ENCODE measurements at regions not wholly inside any gene's neighbourhood (a gene's known extent, or its start where the extent isn't known, plus 50 kb on each side); places are given as distances from the start of the nearest gene placed in this dataset.

- DNase-seq (ENCODE audit: low read depth), result no peak
- H3K4me3 ChIP-seq (ENCODE audit: low read length), result no peak overlapping the region
- TF ChIP-seq, protein P1, sequence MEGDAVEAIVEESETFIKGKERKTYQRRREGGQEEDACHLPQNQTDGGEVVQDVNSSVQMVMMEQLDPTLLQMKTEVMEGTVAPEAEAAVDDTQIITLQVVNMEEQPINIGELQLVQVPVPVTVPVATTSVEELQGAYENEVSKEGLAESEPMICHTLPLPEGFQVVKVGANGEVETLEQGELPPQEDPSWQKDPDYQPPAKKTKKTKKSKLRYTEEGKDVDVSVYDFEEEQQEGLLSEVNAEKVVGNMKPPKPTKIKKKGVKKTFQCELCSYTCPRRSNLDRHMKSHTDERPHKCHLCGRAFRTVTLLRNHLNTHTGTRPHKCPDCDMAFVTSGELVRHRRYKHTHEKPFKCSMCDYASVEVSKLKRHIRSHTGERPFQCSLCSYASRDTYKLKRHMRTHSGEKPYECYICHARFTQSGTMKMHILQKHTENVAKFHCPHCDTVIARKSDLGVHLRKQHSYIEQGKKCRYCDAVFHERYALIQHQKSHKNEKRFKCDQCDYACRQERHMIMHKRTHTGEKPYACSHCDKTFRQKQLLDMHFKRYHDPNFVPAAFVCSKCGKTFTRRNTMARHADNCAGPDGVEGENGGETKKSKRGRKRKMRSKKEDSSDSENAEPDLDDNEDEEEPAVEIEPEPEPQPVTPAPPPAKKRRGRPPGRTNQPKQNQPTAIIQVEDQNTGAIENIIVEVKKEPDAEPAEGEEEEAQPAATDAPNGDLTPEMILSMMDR (IDR thresholded peaks at IDR 0.05; ENCODE audit: insufficient read depth, low read depth, low read length, missing control alignments), result no peak
Measured at GRCh38 chr5:90037646-90038045, 371.9 kb downstream of the CETN3 start.

DNA sequence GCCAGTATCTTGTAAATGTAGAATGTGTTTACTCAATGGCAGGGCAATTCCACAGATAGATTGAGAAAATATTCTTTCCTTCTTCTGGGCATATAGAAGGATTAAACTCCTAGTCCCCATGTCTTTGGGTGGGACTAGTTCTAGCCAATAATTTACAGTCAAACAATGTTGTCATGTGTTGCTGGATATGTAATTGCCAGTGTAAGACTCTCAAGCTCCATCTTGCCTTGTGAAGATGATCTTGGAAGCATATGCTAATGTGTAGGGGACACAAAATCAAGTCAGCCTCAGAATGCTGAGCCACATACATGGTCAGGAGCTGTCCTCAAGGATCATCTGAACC lies 386.9 kb downstream of the CETN3 start:
- DNase-seq (ENCODE audit: low read depth), result peak; percentile 25
- no peak overlapping the region for H3K4me3 ChIP-seq (ENCODE audit: low read length)
- TF ChIP-seq, protein P1 (IDR thresholded peaks at IDR 0.05; ENCODE audit: insufficient read depth, low read depth, low read length, missing control alignments), result no peak

GRCh38 chr5:90022002-90022710 lies 387.4 kb downstream of the CETN3 start:
- TF ChIP-seq, protein P1 (IDR thresholded peaks at IDR 0.05; ENCODE audit: insufficient read depth, low read depth, low read length, missing control alignments), result no peak
- H3K4me3 ChIP-seq (ENCODE audit: low read length), result no peak overlapping the region
- no peak for DNase-seq (ENCODE audit: low read depth)

GRCh38 chr5:90020575-90021538 lies 388.7 kb downstream of the CETN3 start:
- TF ChIP-seq, protein P1 (IDR thresholded peaks at IDR 0.05; ENCODE audit: insufficient read depth, low read depth, low read length, missing control alignments), result no peak
- peak overlapping the region; percentile 29 for H3K4me3 ChIP-seq (ENCODE audit: low read length)
- DNase-seq (ENCODE audit: low read depth), result peak; percentile 86

DNA sequence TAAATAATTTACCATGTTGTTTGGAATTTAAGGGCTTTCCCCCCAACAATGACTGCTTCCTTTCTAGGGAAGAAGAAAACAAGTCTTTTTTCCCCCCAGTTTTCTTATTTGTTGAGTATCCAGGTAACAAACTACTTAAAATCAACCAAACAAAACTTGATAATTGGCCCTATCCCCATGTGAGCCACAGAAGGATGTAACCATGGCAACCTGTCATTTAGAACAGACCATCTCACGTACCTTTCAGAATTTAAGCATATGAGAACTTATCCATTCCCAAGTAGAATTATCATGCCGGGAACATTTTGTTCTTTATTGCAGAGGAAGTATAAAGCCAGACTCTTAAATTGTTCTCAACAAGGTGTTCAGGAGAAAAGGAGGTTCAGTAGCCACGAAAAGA lies 392.3 kb downstream of the CETN3 start:
- no peak for DNase-seq (ENCODE audit: low read depth)
- H3K4me3 ChIP-seq (ENCODE audit: low read length), result no peak overlapping the region
- TF ChIP-seq, protein P1 (IDR thresholded peaks at IDR 0.05; ENCODE audit: insufficient read depth, low read depth, low read length, missing control alignments), result no peak

GRCh38 chr5:90015584-90016018 lies 394.0 kb downstream of the CETN3 start:
- TF ChIP-seq, protein P1 (IDR thresholded peaks at IDR 0.05; ENCODE audit: insufficient read depth, low read depth, low read length, missing control alignments), result no peak
- H3K4me3 ChIP-seq (ENCODE audit: low read length), result no peak overlapping the region
- peak; percentile 80 for DNase-seq (ENCODE audit: low read depth)
